Daoy (cell line): ENCODE measurements at regions not wholly inside any gene's neighbourhood (a gene's known extent, or its start where the extent isn't known, plus 50 kb on each side); places are given as distances from the start of the nearest gene placed in this dataset.
A peak's percentile ranks its signal among the peaks of the same experiment; 100 is the strongest.

Experiments used
- DNase-seq: peaks from one replicate; pipeline ENCODE4 v3.0.0-alpha.2; 2015; ENCODE audit warnings: low read depth

DNA sequence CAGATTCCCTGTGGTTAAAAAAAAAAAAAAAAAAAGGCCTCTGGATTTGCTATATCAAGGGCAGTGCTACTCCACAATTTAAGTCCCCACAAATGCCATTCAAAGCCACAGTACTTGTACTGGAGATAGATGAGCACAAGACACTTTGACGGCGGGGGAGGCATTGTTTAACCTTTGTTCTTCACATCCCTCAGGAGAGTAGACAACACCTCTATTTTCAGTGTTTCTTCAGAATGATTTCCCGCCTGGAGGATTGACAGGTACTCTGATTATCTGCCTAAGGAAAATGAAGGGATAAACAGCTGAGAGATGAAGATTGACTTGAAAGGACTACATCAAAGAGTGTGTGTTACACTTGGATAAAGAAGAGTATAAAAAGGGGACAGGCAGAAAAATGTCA lies 58.7 kb downstream of the OTOL1 start:
- DNase-seq = no peak

DNA sequence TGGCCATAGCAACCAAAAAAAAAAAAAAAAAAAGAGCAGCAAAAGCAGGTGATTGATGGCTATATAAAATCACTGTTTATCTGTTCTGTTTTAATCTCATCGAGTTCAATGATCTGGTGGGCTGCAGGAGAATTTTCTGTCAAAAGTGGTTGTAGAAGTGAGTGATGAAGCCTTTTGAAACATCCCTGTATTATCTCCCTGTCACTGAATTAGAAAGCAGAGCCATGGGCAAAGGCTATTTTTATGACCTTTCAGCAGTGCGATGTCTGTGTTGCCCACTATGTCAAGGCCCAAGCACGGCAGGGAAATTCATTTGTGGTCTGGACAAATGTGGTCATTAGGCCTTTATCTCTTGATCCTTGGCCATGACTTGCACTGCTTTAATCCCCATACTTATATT lies 59.9 kb downstream of the OTOL1 start:
- no peak for DNase-seq

DNA sequence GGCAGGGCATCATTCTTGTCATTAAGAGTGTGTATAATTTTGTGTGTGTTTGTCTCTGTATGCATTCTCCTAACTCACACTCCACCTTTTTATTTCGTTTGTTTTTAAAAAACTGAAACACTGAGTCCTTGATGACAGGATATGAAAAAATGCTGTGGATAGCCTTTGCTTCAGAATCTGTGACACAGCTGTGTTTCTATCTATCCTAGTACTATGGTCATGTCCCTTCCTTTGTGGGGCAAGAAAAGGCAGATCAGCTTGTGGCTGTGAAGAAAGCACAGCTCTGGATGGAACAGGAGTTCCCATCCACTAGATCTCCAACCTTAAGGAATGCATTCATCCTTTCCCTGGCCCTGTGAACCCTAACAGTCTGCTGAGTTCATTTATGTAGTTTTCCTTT lies 60.3 kb downstream of the OTOL1 start:
- DNase-seq = no peak

DNA sequence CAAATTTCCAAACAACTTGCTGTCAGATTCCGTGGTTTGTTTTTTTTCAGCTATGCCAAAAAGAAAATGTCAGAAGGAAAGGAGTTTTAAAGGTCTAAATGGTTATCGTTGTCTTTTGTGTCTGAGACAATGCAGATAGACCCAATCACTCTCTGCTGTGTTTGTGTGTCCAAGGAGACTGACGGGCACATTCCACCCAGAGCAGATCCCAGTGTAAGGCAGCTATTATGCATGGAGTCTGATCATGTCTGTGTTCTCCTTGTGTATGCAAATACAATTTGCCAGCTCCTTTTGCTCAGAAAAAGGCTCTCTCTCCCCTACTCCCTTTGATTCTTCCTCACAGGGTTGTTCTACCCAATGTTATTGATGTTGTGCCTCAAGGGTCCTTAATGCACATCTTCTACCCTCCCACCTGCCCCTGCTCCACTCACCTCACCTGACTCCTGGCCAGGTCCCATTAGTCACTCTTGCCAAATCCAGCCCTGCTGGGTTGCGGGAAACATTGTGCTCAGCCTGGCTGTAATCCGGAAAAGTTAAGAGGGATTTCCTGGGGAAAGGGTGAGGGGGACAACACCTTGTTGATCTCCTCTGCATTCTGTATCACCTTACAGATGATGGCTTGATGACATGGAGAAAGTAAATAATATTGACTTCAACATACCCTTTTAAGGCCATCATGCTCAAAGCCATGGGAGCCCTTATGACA lies 61.0 kb downstream of the OTOL1 start:
- DNase-seq = no peak

DNA sequence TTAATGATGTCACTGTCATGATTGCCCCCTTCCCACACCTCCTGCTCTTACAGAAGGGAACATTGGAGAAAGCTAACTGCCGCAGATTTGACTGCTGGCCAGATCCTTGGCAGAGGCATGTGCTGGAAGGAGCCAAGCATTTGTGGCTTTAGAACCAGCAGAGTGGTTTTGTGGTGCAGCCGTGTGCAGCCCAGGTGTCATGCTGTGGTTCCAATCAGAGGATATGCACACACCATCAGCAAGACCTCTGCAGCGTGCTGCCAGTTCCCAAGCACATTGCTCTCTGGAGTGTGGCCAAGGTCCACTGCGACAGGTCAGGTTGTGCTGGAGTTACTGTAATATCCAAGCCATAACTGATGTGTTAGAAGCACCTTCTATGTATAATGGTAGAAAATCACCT lies 61.6 kb downstream of the OTOL1 start:
- DNase-seq = peak; percentile 51

DNA sequence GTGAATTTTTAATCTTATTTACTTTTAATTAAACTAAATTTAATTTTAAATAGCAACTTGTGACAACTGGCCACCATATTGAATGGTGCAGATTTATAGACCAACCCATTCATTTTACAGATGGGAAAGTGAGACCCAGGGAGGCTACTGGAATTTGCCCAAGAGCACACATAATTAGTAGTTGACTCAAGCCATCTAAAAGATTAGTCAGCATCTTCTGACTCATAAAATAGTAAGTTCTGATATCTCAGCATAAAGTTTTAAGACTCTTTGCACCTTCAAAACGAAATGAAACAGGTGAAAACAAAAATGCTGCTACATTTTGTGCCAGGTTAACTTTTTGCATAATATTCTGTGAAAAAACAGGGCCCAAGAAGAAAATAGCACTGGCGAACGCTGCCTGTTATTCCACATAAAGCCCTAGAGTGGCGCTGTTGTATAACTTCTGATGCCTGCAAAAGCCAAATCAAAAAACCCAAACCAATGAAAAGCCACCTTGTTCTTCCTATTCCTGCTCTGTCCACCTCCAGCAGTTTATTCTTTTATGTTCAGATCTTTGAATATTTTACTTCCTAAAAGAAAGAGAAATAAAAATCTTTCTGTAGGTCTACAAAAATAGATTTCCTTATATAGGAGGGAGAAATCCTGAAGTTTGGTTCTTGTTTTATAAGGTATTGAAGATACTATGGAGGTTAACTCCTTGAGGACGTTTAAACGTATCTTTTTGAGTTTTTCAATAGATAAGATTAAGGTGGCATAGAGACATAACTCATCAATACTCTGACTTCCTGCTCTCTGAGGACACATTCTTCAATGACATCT lies 62.8 kb downstream of the OTOL1 start:
- DNase-seq = peak; percentile 32

DNA sequence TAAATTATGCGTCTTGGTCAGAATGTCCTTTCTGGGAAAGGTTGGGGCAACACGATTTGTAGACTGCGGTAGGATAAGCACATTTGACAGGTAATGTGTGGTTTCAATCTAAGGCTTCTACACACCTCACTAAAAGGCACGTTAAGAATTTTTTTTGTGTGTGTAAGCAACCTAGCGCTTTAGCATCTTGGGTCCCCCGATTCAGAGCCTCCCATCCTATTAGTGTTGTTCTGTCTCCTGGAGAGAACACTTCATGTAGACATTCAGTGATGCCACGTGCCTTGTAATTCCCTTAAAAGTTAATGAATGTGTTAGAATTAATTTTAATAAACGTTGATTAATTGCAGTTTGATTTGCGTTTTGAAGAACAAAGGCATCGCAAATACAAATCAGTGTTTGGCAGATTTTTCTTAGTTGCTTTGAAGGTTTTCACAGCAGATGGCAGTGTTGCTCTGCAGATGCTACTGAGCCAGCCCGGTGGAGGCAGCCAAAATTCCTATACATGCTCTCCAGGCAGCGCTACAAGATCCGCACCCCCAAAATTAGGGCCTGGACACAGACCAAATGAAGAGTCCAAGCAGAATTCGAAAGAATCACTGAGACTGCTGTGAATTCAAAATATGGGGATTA lies 63.5 kb downstream of the OTOL1 start:
- DNase-seq = peak; percentile 42

DNA sequence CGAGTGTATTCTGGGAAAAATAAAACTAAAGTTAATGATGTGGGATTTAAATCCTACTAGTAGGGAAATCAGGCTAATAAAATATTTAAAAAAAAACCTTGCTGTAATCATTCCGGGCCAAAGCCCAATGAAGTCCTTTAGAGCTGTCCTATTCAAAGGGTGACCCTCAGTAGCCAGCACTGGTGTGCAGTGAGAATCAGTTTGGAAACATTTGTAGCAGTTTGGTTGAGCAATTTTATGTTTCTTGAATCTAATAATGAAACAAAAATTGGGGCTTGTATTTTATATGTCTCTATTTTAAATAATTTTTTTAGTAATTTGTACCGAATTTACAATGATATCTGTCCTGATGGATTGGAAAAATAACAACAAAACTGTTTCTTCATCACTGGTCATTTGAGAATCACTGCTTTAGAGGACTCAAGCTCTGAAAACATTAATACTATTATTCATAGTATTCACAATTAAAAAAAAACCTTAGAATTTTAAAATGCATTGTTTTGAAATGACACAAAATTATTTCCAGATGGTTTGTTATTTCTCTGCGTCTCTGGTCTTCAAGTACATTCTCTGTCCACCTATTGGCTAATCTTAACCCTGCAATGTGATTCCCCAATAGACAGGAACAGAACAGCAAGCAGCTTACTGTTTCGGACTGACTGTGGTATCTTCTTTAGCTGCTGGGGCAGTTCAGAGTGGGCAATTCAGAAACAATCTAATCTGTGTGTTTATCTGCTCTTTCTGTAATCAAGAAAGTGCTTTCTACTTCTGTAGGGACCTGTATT lies 71.2 kb downstream of the OTOL1 start:
- no peak for DNase-seq

DNA sequence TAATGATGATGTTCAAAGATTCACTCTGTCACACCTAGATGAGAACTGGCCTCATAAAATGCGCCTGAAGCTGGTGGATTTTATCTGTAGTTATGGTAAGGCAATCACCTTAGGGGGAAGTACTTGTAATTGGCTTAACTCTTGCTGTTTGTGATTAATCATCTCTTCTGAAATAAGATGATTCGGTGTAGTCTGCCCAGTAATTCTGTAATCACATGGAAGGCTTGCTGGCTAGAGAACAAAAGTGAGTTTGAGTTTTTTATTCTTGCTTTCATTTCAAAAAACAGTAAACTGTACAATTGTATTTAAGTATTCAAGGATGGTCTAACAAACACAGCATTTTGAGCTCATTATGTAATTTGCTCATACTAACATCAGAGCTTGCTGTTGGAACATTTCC lies 72.1 kb downstream of the OTOL1 start:
- DNase-seq = no peak

DNA sequence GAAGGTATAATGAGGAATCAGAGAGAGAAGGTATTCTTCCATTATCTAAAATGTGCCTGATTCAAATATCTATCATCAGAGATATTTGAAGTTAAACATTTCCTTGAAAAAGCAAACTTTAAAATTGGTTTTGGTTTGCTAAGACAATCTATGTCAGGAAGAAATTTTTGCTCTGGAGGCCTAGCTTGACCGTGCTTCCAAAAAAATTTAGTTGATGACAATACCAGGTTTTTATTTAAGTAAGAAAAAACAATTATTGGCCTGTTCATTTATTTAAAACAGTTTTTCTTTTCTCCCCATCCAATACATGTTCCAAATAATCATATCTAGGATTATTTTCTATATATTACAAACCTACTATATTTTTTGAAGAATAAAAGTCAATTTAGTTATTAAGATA lies 75.3 kb downstream of the OTOL1 start:
- DNase-seq = no peak

DNA sequence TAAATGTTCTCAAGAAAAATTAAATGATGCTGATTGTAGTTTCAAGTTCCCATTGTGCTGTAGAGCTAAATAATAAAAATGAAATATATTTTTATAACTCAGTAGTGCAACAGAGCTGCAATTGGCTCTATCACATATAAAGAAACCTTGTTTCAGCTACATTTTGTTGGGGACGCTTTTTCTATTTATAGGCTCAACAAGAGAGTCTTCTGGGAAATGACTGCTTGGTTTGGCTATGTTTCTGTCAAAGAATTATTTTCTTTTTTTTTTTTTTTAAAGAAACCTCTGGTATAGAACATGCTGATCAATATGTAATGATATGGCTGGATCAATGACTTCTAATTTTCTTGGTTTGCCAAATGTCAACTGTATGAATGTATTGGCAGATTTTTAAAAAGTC lies 76.5 kb downstream of the OTOL1 start:
- no peak for DNase-seq

DNA sequence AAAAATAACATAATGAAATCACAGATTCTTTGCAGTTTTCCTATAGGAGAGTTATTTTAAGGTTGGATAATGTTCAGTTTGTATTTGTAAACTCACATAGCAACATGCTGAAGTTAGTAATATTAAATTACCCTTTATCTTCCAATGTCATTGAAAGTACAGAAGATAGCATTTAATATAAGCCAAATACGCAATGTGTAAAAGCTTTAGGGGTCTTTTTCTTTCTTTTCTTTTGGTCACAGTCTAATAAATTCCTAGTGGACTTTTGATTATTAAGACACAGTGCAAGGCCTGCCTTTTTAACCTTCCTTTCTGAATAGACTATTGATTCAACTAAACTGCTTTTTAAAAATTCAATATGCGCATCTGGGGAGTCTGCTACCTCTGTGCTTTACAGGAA lies 79.3 kb downstream of the OTOL1 start:
- DNase-seq = no peak

DNA sequence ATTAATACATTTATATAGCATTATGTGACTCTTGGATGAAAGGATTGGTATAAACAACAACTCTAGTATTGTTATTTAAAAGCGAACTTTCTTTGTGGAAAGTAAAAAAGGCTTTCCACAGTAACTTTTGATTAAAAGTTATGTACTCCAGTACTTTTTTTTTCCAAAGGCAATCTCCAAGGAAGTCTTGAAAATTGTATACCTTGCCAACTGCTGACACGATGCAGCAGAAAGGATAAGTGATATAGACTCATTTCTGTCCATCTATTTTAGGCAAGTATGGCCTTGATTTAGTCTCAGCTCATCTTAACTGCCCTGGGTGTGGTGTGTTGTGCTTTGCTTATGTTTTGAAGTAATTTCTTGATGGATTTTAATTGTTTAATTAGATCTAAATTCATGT lies 79.7 kb downstream of the OTOL1 start:
- DNase-seq = no peak

DNA sequence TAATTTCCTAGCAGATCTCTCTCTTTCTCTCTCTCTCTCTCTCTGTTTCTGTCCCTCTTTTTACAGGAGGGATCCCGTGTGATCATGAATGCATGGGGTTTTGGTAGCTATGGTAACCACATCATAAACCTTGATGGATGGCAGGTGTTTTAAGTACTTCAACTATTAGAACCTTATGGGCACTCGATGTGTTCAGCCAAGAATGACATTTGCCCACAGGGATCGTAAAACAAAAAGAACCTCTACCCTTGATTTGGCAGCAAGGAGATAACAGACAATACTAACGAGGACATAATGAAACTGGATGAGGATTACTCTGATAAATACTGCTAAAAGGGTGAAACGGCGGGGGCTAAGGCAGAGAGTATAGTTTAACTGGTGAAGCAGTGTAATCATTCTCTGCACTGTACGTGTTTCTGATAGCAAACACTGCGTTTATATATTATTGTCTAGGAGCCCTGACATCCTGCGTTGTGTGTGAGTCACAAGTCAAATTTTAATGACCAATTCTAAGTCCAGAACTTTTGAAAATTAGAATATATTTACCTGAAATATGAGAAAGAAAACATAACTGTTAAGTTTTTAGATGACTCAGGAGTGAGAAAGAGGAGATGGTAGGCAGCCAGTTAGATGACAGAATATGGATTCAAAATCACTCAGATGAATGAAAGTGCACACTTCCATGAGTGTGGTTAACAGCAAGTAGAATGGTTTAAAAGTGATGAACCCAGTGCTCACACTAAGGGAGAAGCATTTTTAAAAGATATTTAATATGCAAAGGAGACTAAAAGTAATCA lies 80.3 kb downstream of the OTOL1 start:
- DNase-seq = no peak

DNA sequence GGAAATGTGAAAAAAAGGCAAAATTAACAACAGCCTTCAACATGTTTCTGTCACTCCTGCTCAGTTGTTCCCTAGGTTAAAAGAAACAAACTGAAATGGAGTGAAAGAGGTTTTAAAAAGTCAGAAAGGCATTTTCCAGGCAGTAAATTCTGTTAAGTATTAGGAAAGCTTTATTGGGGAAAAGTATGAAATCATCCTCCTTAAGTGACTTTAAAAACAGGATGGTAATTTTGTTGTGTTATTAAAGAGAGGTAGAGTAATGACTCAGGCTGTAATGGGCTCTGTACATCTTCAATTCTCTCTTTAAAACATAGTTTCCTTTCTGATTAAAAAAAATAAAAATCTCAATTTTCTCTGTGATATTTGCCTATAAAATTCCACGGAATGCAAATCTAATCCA lies 81.1 kb downstream of the OTOL1 start:
- DNase-seq = no peak

DNA sequence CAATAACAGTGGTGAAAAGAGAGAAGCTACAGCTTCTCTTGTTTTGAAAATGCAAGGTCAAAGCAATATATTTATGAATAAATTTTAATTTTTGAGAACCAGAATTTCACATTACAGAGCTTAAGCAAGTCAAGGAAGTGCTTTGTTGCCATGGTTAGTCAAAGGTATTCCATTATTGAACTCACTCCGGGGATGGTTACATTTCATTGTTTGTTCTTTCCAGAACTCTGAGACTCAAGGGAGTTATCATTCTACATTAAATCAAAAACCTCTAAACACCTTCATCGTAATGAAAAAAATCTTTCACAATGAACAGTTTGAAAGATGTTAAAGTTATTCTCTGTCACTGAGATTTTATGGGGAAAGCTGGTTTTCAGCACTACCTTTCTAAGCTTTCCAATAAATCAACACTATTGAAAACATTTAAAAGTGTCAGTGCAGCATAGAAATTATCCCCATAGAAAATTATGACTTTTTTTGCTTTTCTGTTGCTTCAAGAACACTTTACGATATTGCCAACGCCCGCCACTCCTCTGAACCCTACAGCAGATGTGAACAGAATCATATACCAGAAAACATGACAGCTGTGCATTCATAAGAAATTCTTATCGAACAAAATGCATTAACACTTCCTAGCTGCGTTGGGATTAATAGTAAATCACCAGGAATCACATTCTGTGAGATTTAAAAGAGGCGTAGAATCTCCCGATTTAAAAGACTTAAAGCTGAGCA lies 83.0 kb downstream of the OTOL1 start:
- no peak for DNase-seq

DNA sequence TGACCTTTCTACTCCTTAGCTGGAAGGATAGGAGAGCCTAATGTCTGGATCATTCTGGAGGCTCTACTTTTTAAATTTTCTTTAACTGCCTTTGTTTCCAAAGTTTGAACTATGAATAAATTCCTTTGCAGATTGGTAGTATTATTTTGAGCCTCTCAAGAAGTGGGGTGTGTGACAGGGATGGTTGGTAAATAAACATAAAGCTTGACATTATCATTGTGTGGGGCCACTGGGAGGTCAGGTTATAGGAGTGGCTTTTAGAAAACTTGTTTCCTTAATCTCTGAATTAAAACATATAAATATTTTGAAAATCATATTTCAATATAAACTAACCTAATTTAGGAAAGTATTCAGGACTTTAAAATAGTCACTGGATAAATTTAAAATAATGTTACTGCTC lies 89.3 kb downstream of the OTOL1 start:
- DNase-seq = no peak

DNA sequence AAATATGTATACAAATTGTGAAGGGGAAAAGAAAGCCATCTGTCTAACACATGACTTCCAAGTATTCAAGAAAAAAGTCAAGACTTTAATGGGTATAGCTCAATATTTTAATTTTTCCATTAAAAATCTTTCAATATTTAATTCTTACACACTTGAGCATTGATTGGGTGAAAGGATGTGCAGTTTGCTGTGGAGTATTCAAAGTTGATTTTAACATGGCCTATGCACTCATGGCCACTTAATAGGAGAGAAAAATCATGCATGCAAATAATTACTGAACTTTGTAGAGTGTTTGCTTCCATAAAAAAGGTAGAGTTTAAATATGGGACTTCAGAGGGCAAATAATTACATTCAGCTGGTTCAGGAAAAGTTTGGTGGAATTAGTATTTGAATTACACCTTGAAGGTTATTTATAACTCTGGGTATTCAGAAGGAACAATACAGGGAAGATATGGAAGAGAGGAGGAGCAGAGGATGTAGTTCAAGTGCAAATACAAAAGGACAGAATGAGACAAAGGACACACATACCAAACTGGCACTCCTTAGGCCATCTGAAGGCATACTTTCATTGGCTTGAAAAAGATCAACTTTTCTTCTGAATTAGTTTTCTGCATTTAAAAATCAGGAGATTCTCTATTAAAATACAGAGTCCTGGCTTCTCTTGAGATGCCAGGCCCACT lies 90.1 kb downstream of the OTOL1 start:
- DNase-seq = no peak

DNA sequence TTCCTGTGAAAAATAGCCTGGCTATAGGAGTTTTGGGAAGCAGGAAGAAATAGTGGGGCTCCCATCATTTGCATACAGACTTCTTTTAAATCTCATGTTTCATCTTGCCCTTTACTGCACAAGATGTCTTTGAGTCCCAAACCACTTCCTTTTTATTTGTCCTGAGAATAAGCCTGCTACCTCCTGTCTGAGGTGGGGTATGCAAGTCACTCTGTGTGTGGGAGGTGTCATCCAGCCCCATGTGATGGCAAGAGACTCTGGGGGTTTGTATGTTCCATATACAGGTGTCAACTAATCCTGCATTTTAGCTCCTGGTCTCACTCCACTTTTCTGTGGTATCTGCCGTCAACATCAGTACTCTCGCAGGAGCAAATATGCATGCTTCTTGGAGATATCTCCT lies 102.0 kb downstream of the OTOL1 start:
- no peak for DNase-seq

DNA sequence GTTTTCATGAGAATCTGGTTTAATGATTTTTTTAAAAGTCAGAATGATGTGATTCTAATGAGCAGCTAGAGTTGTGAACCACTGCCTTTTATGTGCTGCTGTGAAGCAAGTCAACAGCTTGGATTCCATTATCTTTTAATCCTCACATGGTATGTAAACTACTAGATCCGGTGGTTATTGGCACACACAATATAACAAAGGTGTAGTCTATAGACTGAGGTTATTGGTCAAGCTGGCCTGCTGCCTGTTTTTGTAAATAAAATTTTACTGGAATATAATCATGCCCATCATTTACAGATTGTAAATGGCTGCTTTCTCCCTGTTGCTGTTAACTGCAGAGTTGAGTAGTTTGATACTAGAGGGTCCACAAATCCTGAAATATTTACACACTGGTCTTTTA lies 103.1 kb downstream of the OTOL1 start:
- no peak for DNase-seq
